ENCODE measurements at regions not wholly inside any gene's neighbourhood (a gene's known extent, or its start where the extent isn't known, plus 50 kb on each side); places are given as distances from the start of the nearest gene placed in this dataset.
A peak's percentile ranks its signal among the peaks of the same experiment; 100 is the strongest.

GRCh38 chr7:30212701-30213111 lies 71.7 kb upstream of the ZNRF2 start:
- no peak for DNase-seq

GRCh38 chr7:30213637-30214036 lies 70.8 kb upstream of the ZNRF2 start:
- DNase-seq = no peak

DNA sequence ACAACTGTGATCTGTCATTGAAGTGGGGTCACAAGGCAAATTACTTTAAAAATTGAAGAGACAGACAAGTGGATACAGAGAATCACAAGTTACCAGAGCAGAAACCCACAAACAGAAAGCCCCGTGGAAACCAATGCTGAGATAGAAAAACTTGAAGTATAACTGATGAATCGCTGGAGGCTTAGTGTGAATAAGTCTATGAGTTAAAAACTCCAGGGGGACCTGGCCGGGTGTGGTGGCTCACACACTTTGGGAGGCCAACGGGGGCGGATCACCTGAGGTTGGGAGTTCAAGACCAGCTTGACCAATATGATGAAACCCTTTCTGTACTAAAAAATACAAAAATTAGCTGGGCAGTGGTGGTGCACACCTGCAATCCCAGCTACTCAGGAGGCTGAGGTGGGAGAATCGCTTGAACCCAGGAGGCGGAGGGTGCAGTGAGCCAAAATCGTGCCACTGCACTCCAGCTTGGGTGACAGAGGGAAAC lies 69.7 kb upstream of the ZNRF2 start:
- no peak for DNase-seq

DNA sequence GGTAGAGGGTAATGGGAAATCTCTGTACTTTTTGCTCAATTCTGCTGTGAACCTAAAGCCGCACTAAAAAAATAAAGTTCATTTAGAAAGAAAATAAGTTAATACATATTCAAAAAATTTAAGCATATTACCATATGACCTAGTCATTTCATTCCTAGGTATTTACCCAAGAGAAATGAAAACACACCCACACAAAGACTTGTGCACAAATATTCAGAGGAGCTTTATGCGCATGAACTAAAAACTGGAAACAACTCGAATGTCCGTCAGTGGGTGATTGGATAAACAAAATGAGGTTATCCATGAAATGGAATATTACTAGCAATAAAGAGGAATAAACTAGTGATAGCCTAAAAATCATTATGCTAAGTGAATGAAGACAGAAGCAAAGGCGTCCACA lies 62.6 kb upstream of the ZNRF2 start:
- DNase-seq = no peak

GRCh38 chr7:30222515-30223215 lies 61.7 kb upstream of the ZNRF2 start:
- DNase-seq = peak; percentile 72 to 87 (median 81)

DNA sequence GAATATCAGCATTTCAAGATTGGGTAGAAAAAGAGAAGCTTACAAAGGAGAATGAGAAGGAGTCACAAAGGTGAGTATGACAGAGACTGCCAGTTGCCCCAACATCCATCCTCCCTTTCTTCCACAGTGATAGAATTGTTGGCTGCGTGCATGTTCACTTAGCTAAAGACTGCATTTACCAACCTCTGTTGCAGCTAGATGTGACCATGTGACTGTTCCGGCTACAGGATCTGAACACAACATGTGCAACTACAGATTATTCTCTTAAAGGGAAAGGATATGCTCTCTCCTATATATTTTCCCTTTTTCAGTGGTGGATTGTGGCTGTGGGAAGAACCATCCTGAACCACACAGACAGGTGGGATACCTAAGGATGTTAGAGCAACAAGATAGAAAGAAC lies 60.5 kb upstream of the ZNRF2 start:
- DNase-seq = peak in 1 of 3 donors; percentile 42

DNA sequence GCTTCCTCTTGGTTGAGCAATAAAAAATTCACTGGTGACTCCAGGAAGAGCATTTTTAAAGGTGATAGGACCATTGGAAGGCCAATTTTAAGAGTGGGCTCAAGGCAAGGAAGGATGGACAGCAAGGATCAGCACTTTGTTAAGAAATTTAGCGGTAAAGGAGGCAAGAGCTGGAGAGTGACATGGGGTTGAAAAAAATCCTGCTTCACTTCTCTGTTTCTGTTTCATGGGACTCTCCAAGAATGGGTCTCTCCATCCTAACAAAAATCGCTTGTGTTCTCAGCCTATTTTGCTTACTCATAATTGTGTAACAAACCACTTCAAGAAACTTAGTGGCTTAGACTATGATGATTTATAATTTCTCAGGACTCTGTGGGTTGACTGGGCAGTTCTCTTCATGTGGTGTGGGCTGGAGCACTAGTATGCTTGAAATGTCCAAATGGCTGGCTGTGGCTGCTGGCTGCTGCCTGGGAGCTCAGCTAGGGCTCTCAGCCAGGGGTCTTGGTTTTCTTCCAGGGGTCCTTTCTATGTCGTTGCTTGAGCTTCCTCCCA lies 59.8 kb upstream of the ZNRF2 start:
- peak; percentile 85 to 99 (median 98) for DNase-seq

DNA sequence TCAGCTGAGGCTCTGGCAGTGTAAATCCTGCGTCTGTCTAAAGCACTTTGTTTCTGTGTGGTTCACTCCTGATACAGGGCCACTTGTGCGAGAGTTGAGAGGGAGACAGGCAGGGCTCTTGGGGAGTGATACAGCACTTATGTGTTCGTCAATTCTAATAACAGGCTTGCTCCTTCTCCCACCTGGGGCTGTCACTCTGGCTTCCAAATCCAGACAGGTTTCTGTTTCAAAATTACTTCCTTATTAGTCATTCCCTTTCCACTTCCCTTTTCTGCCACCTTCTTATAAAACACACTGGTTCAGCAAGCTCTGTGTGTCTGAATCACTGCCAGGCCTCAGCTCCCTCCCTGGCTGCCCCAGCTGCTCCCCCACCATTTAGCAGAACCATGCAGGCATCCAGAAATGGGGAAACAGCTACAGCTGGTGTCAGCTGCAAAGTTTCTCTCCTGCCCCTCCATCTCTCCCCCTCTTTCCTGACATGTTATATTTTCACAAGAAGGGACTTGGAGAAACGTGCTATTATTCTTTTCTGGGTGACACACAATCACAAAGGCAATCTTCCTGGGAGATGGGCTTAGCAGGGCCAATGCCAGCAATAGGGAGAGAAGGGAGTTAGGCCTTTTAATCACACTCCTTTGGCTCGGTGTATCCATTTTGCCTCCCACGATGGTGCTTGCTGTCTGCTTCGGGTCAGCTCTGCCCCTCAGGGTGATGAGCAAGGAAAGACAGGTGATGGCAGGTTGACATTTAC lies 58.4 kb upstream of the ZNRF2 start:
- DNase-seq = peak; percentile 94 to 98 (median 95)

- DNase-seq = peak in 1 of 3 donors; percentile 17
These were observed 57.7 kb upstream of the ZNRF2 start for GRCh38 chr7:30226614-30227268.

- no peak for DNase-seq
These were observed 53.1 kb upstream of the ZNRF2 start for GRCh38 chr7:30231271-30231670.

GRCh38 chr7:30232391-30232790 lies 52.0 kb upstream of the ZNRF2 start:
- peak; percentile 40 to 78 (median 42) for DNase-seq
